ENCODE measurements at regions not wholly inside any gene's neighbourhood (a gene's known extent, or its start where the extent isn't known, plus 50 kb on each side); places are given as distances from the start of the nearest gene placed in this dataset.

- TF ChIP-seq ZFX (IDR thresholded peaks at IDR 0.05), result no peak
- no peak for TF ChIP-seq CTCF (conservative IDR thresholded peaks at IDR 0.05)
Observed at GRCh38 chr9:75418518-75418917, 330.2 kb downstream of the OSTF1 start.
